GM04504 (cell line): ENCODE measurements at regions not wholly inside any gene's neighbourhood (a gene's known extent, or its start where the extent isn't known, plus 50 kb on each side); places are given as distances from the start of the nearest gene placed in this dataset.
"Not testable (repeated sequence)": the region's sequence is repeated elsewhere in the genome, so short reads cannot be mapped to it uniquely, and the experiment has no call there.

Experiments used
- DNase-seq: peaks from one replicate; pipeline ENCODE4 v3.0.0-alpha.2; 2012; ENCODE audit warnings: low read depth

DNA sequence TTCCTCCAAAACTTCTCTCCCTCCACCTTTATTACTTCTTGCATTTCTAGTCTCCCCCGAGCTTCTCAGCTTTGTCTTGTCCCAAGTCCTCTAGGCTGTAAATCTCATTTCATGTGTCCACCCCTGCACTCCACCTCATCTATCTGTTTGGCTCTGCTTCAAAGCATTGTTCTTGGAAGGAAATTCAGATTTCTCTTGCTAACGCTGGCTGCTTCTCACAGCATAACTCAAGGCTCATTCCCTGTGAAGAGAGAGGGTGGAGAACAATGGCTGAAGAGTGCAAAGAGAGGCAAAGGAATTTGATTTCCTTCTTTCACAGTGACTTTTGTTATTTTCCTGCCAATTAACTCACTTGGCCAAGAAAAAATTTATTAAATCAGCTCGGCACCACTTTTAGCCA, 476.5 kb downstream of the TMEM114 start:
- DNase-seq: no peak

DNA sequence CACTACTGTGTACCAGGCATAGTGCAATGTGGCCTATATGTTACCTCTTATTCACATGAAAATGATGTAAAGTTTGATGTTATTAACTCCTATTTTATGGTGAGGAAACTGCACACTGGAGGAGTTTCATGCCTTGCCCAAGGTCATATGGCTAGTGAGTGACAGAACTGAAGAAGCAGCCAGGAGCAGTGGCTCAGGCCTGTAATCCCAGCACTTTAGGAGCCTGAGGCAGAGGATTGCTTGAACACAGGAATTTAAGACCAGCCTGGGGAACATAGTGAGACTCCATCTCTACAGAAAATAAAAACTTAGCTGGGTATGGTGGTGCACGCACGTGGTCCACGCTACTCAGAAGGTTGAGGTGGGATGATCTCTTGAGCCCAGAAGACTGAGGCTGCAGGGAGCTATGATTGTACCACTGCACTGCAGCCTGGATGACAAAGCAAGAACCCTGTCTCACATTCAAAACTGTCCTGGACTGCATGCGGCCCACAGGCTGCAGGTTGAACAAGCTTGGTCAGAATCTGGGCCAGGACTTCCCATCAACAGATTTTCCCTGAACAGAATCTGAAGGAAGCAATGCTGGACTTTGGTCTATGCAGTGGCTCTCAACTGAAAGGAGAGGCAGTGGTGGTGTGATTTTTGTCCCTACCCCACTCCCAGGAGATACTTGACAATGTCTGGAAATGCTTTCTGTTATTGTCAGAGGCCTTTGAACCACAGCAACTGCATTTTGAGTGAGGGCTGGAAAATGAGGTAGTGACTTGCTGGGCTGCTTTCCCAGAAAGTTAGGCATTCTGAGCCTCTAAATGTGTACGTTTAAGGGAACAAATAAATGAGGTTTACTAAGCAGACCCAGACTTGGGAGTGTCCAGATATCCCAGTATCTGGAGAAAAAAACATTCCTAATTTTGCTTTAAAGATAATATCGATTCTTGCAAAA, 479.5 kb downstream of the TMEM114 start:
- no peak for DNase-seq

DNA sequence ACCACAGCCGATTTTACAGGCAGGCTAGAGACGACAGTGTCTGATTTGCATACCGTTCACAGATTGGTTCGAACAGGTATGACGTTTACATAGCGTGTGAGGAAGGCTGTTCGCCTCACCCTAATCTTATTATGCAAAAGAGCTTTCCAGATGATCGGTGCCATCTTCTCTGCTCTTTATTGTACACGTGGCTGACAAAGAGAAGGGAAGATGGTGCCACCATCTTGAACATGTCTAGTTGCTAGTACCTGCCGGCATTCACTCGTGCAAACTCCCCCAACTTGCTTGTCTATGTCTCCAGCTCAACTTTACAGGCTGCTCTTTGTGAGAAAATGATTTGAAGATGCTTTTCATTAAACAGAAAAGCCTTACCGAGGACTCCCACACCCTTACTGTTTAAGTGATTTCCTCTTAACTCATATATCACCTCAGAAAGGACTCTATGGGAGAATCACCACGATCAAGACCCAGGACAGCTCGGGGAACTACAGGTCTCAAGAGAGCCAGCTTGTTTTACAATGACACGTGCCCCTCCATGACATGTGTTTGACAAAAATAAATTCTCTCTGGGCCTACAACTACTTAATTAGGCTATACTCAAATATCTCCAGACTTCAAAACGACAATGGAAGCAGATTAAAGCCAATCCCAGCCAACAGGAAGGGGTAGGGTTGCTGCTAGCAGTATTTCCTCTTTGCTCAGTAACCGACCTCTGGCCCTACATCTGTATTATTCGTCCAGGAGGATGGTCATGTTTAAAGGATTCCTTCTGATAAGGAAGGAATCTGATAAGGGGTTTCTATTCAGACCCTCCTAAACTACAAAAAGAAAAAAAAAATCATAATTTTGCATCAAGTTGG, 480.6 kb downstream of the TMEM114 start:
- no peak for DNase-seq

- DNase-seq: no peak
These were observed 481.3 kb downstream of the TMEM114 start for GRCh38 chr16:8108991-8109509.

DNA sequence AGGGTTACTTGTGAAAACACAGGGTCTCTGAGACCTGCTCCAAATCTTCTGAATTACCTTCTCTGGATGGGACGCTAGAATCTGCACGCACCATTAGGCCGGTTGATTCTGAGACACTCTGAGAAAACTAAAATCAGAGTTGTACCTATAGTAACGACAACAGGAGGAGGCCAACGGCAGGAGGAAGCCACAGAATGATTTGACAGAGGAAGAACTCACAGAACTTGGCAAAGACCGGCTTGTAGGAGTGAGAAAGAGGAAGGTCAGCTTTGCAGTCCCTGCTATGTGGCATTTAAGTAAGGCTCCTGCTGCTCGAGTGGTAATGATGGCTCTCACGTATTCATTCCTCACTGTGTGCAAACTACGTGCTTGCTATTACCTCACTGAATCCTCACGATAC, 483.0 kb downstream of the TMEM114 start:
- DNase-seq: no peak

- DNase-seq: no peak
These were observed 486.5 kb downstream of the TMEM114 start for GRCh38 chr16:8103649-8104289.

GRCh38 chr16:8099586-8099985, 490.7 kb downstream of the TMEM114 start:
- no peak for DNase-seq

DNA sequence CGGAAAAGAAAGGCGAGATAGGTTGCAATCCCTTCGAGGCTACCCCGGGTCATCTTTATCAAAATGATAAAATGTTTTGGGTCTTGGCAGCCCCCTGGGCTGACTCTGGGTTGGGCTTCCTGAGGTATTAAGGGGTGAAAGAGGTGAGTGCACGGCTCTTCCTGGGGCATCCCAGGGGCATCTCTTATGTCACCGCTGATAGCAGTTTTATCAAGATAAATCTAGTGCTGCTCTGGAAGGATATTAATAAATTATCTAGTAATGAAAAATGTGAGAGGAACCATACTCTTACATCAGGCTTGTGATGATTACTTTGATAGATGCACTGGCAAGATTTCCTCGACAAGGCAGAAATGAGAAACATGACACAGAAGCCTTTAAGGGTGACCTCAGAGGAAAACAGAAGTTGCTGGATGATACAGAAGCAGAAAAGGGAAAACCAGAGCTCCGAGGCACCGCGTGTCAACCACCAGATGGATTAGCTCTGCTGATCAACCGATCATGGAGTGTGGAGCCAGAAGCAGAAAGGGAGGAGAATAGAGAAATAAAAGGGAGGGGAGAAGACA, 491.3 kb downstream of the TMEM114 start:
- no peak for DNase-seq

- DNase-seq: no peak
These were observed 494.1 kb downstream of the TMEM114 start for GRCh38 chr16:8096211-8096610.

- DNase-seq: no peak
These were observed 495.6 kb downstream of the TMEM114 start for GRCh38 chr16:8094696-8095095.

GRCh38 chr16:8088820-8089338, 501.4 kb downstream of the TMEM114 start:
- no peak for DNase-seq

DNA sequence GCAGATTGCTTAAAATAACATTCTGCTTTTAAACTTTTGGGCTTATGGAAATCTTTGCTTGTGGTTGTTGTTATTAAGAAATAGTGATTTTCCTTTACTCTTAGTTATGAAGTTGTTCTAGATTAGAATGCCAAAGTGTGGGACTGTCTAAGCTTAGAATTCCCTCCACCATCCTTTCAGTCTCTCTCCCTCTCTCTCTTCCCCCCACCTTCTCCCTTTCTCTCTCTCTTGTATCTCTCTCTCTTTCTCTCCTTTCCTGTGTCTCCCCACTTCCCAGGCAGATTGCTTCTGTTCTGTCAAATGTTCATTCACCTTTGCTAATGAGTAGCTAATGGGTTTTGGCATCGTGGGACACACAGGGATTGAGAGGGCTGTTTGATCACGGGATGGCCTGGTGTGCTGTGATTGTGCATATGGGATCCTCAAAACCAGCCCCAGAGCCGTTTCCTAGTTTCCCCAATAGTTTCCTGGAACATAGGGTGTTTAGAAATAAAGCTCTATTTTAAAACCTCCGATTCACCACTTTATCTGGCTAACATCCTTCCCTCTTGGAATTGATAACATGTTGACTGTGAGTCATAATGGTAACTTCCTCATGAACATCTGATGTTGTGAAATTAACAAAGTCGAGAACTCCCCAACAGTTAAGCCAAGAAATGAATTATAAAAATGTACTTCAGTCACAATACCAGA, 502.6 kb downstream of the TMEM114 start:
- no peak for DNase-seq

GRCh38 chr16:8087146-8087545, 503.2 kb downstream of the TMEM114 start:
- no peak for DNase-seq

- DNase-seq: no peak
These were observed 505.4 kb downstream of the TMEM114 start for GRCh38 chr16:8084882-8085281.

DNA sequence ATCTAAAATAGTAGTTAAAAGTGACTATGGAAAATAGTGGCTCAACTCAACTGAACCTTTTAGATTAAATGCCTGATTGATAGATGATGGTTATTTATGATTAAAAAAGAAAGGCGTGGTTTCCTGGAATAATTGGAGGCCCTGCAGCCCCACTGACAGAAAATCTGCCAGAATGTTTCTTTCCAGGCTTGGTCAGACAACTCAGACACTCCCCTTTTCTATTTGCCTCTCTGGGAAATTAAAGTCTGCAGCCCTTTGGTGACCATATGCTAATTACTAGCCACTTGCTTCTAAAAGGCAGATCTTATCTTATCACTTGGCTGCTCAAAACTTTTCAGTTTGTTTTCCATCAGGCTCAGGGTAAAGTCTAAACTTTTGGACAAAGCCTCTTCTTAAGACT, 506.0 kb downstream of the TMEM114 start:
- DNase-seq: no peak

GRCh38 chr16:8083560-8083959, 506.8 kb downstream of the TMEM114 start:
- DNase-seq: no peak

DNA sequence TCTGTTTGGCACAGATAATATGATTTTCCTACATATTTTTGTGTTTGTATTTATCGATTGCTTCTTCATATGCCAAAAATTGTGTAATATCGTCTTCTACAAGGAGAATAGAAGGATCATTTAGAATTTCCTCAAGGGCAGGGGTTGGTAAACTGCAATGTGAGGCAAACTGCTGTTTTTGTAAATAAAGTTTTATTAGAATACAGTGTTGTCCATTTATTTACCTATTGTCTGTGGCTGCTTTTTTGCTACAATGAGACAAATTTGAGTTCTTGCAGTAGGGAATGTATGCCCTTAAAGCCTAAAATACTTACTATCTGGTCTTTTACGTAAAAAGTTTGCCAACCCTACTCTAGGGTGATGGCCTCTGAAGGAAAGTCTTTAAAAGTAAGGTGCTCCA, 509.5 kb downstream of the TMEM114 start:
- DNase-seq: no peak

DNA sequence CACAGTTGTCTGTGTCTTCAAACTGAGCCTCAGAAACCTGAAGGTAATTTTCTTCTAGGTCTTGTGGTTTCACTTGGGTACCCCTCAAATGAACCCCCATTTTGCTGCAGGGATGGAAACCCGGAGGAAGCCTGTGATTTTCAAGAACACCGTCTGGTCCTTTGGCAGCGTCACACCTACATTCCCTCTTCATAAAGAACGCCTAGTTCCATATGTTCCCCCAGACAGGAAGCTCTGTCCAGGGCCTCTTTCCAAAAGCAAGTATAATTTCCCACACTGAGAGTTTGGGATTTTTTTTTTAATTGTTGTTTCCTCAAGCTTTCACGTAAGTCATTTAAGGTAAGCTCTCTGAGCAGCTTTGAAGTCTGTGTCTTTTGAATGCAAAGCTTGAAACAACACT, 515.0 kb downstream of the TMEM114 start:
- DNase-seq: no peak

- DNase-seq: no peak
These were observed 519.8 kb downstream of the TMEM114 start for GRCh38 chr16:8070506-8070905.

GRCh38 chr16:8068225-8068624, 522.1 kb downstream of the TMEM114 start:
- DNase-seq: not testable (repeated sequence)

GRCh38 chr16:8063159-8063558, 527.2 kb downstream of the TMEM114 start:
- DNase-seq: no peak
